GM12891 (cell line): ENCODE measurements at regions not wholly inside any gene's neighbourhood (a gene's known extent, or its start where the extent isn't known, plus 50 kb on each side); places are given as distances from the start of the nearest gene placed in this dataset.

Source experiments
- POLR2A ChIP-seq: IDR thresholded peaks from 2 replicates; pipeline ENCODE4 v1.6.1; 2011; ENCODE audit warnings: low read depth, low read length, control low read depth
- POLR2AphosphoS5 ChIP-seq: IDR thresholded peaks from 2 replicates; pipeline ENCODE4 v1.6.1; 2011; ENCODE audit warnings: low read depth, low read length, control low read depth
- POU2F2 ChIP-seq: IDR thresholded peaks from 2 replicates; pipeline ENCODE4 v1.6.1; 2011; ENCODE audit warnings: low read depth, mild to moderate bottlenecking, control low read depth, low read length, moderate library complexity
- SPI1 ChIP-seq: IDR thresholded peaks from 2 replicates; pipeline ENCODE4 v1.6.1; 2011; ENCODE audit warnings: low read depth, low read length, control low read depth
- TAF1 ChIP-seq: IDR thresholded peaks from 2 replicates; pipeline ENCODE4 v1.6.1; 2011; ENCODE audit warnings: low read depth, low read length, control low read depth

DNA sequence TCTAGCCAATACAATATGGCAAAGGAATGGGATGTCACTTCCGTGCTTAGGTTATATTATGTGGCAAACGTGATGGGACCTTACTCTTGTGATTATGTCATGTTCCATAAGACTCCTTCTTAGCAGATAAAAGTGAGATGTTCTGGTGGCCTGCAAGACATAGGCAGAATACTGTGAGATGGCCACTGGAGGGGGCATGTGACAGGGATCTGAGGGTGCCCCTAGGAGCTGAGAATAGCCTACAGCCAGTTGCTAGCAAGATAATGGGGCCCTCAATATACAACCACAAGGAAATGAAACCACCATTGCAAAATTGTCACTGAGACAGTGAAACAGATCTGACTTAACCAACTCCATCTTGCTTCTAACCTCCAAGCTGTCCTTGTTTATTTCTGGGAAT lies 151.4 kb upstream of the SSTR1 start:
- TF ChIP-seq POLR2A (no peak), POLR2AphosphoS5 (no peak), POU2F2 (no peak), TAF1 (no peak), SPI1 (no peak)
